ENCODE measurements at regions not wholly inside any gene's neighbourhood (a gene's known extent, or its start where the extent isn't known, plus 50 kb on each side); places are given as distances from the start of the nearest gene placed in this dataset.

- H3K4me3 ChIP-seq (ENCODE audit: control extremely low read depth in 1 of 5, extremely low read depth in 1 of 5, insufficient read depth in 1 of 5, low read depth in 2 of 5, low read length in 4 of 5): no peak overlapping the region
- H3K4me1 ChIP-seq (ENCODE audit: control insufficient read depth in 2 of 2, insufficient read depth in 2 of 2, low read length in 2 of 2): no peaks in the 10 kb centered on the region
- no peak for ATAC-seq (ENCODE audit: low read depth)
- no peaks in the 10 kb centered on the region for H3K9me3 ChIP-seq (ENCODE audit: control extremely low read depth in 1 of 3, control insufficient read depth in 2 of 3, insufficient read depth in 1 of 3, low read length in 2 of 3)
- no peaks in the 10 kb centered on the region for H3K27me3 ChIP-seq (replicated peaks in 1 of 4; ENCODE audit: control extremely low read depth in 1 of 4, control insufficient read depth in 3 of 4, insufficient read depth in 4 of 4, low read length in 3 of 4)
- Mint-ChIP-seq H3K4me3 (no peak overlapping the region), H3K4me1 (no peaks in the 10 kb centered on the region), H3K9me3 (ENCODE audit: insufficient read depth) (no peaks in the 10 kb centered on the region), H3K27me3 (no peaks in the 10 kb centered on the region), H3K27ac (no peak overlapping the region)
- H3K4me2 ChIP-seq (replicated peaks; ENCODE audit: low read depth, low read length, poor library complexity, severe bottlenecking): no peak overlapping the region
- no peaks in the 10 kb centered on the region for H3K79me2 ChIP-seq (ENCODE audit: control insufficient read depth, insufficient read depth, low read length)
- intact Hi-C loops (cut with micrococcal nuclease): no loop called here
- TF ChIP-seq CTCF (IDR thresholded peaks at IDR 0.05): no peak
- no peak for TF ChIP-seq EZH2 (IDR thresholded peaks at IDR 0.05; ENCODE audit: borderline replicate concordance, insufficient read depth, low read depth, low read length, poor library complexity, severe bottlenecking)
- no peak overlapping the region for H2AFZ ChIP-seq (ENCODE audit: insufficient read depth, low read depth, low read length, poor library complexity, severe bottlenecking)
- ChIA-PET CTCF (interaction anchor here (1.0 kb wide), 1 partner anchor 10 kb away, joined by 3 read pairs; no protein-coding TSS in a partner anchor), POLR2A (no interaction called here)
- H4K20me1 ChIP-seq (ENCODE audit: control insufficient read depth, insufficient read depth, low read length, poor library complexity, severe bottlenecking): no peaks in the 10 kb centered on the region
- no peaks in the 10 kb centered on the region for H3K36me3 ChIP-seq (replicated peaks in 1 of 2; ENCODE audit: control extremely low read depth in 1 of 2, control insufficient read depth in 1 of 2, extremely low read depth in 1 of 2, insufficient read depth in 2 of 2, low read length in 1 of 2)
- DNase-seq: no peak
- no peak overlapping the region for H3K27ac ChIP-seq (ENCODE audit: low read length in 2 of 2)
- no peak overlapping the region for H3K9ac ChIP-seq (ENCODE audit: low read length)
Measured at GRCh38 chr2:154608438-154608837, 90.1 kb upstream of the KCNJ3 start.

- DNase-seq (no peak), ATAC-seq (ENCODE audit: low read depth) (no peak)
- Histone ChIP-seq H3K9ac (ENCODE audit: low read length) (no peak overlapping the region), H3K4me1 (ENCODE audit: control insufficient read depth in 2 of 2, insufficient read depth in 2 of 2, low read length in 2 of 2) (no peaks in the 10 kb centered on the region), H3K4me3 (ENCODE audit: control extremely low read depth in 1 of 5, extremely low read depth in 1 of 5, insufficient read depth in 1 of 5, low read depth in 2 of 5, low read length in 4 of 5) (no peak overlapping the region), H2AFZ (ENCODE audit: insufficient read depth, low read depth, low read length, poor library complexity, severe bottlenecking) (no peak overlapping the region), H4K20me1 (ENCODE audit: control insufficient read depth, insufficient read depth, low read length, poor library complexity, severe bottlenecking) (no peaks in the 10 kb centered on the region), H3K36me3 (replicated peaks in 1 of 2; ENCODE audit: control extremely low read depth in 1 of 2, control insufficient read depth in 1 of 2, extremely low read depth in 1 of 2, insufficient read depth in 2 of 2, low read length in 1 of 2) (no peaks in the 10 kb centered on the region), H3K27ac (ENCODE audit: low read length in 2 of 2) (no peak overlapping the region), H3K79me2 (ENCODE audit: control insufficient read depth, insufficient read depth, low read length) (no peaks in the 10 kb centered on the region), H3K27me3 (replicated peaks in 1 of 4; ENCODE audit: control extremely low read depth in 1 of 4, control insufficient read depth in 3 of 4, insufficient read depth in 4 of 4, low read length in 3 of 4) (no peaks in the 10 kb centered on the region), H3K9me3 (ENCODE audit: control extremely low read depth in 1 of 3, control insufficient read depth in 2 of 3, insufficient read depth in 1 of 3, low read length in 2 of 3) (no peaks in the 10 kb centered on the region), H3K4me2 (replicated peaks; ENCODE audit: low read depth, low read length, poor library complexity, severe bottlenecking) (no peak overlapping the region)
- Mint-ChIP-seq H3K4me3 (no peak overlapping the region), H3K9me3 (ENCODE audit: insufficient read depth) (peaks cover 2% of the 10 kb centered on the region), H3K27me3 (no peaks in the 10 kb centered on the region), H3K4me1 (no peaks in the 10 kb centered on the region), H3K27ac (no peak overlapping the region)
- POLR2A ChIA-PET: no interaction called here
- intact Hi-C loops (cut with micrococcal nuclease): no loop called here
- CTCF ChIA-PET: no interaction called here
- TF ChIP-seq CTCF (IDR thresholded peaks at IDR 0.05) (no peak), EZH2 (IDR thresholded peaks at IDR 0.05; ENCODE audit: borderline replicate concordance, insufficient read depth, low read depth, low read length, poor library complexity, severe bottlenecking) (no peak)
Measured at GRCh38 chr2:154614906-154615305, 83.6 kb upstream of the KCNJ3 start.
